C4-2B (cell line): ENCODE measurements at regions not wholly inside any gene's neighbourhood (a gene's known extent, or its start where the extent isn't known, plus 50 kb on each side); places are given as distances from the start of the nearest gene placed in this dataset.

Experiments used
- H3K27ac ChIP-seq: fragments of 450-650 bp; 2 replicates; pipeline ENCODE4 v1.5.1; 2017
- ZFX ChIP-seq: fragments of 450-650 bp; IDR thresholded peaks from 2 replicates; pipeline ENCODE4 v1.6.1; 2017
- TF ChIP-seq, protein P1 (sequence below): fragments of 450-650 bp; conservative IDR thresholded peaks from 2 replicates; pipeline ENCODE4 v1.5.1; 2017; ENCODE audit warnings: mild to moderate bottlenecking

DNA sequence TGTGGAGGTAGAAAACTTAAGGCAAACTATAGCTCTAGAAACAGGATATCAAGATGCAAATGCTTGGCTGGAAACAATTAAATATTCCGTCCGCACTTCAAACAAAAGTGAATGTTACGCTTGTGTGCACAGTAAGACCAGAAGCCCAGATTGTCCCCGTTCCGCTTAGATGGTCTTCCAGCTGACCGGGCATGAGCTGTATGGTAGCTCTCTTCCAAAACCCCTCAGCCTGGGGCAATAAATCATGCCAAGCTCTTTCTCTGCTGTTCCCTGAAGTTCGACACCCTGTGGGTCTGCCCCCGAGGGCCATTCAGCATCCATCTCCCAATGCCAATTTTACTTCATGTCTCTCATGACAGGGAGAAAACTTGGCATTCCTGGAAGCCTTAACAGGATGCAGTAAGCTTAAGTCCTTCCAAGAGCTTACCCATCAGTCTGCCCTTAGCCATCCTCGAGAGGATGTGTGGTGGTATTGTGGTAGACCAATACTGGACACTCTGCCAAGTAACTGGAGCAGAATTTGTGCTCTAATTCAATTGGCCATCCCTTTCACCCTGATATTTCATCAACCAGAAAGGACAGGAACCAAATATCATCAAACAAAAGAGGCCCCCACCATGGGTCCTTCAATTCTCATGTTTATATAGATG is 70.7 kb upstream of the RANBP6 start:
- H3K27ac ChIP-seq, result no peak overlapping the region
- TF ChIP-seq, protein P1, sequence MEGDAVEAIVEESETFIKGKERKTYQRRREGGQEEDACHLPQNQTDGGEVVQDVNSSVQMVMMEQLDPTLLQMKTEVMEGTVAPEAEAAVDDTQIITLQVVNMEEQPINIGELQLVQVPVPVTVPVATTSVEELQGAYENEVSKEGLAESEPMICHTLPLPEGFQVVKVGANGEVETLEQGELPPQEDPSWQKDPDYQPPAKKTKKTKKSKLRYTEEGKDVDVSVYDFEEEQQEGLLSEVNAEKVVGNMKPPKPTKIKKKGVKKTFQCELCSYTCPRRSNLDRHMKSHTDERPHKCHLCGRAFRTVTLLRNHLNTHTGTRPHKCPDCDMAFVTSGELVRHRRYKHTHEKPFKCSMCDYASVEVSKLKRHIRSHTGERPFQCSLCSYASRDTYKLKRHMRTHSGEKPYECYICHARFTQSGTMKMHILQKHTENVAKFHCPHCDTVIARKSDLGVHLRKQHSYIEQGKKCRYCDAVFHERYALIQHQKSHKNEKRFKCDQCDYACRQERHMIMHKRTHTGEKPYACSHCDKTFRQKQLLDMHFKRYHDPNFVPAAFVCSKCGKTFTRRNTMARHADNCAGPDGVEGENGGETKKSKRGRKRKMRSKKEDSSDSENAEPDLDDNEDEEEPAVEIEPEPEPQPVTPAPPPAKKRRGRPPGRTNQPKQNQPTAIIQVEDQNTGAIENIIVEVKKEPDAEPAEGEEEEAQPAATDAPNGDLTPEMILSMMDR, result no peak
- TF ChIP-seq ZFX, result no peak

DNA sequence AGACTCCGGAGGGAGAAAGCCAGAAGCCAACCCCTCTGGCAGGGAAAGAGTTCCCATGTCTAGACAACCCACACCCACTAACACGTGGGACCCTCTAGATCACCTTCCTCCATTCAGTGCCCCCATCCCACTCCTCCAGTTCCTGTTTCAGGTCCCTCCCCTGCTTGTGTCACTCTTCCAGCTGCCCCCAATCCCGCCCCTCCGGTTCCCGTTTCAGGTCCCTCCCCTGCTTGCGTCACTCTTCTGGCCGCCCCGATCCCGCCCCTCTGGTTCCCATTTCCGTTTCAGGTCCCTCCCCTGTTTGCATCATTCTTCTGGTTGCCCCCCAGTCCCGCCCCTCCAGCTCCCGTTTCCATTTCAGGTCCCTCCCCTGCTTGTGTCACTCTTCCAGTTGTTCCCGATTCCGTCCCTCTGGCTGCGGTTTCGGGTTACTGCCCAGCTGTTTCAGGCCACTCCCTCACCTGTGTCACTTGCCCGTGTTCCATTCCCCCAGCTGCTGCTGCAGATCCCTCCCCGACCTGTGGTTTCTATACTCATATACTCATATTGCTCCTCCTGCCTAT is 64.8 kb upstream of the RANBP6 start:
- TF ChIP-seq, protein P1, result no peak
- no peak for TF ChIP-seq ZFX
- no peak overlapping the region; the same call in 1 of the 2 replicates for H3K27ac ChIP-seq

DNA sequence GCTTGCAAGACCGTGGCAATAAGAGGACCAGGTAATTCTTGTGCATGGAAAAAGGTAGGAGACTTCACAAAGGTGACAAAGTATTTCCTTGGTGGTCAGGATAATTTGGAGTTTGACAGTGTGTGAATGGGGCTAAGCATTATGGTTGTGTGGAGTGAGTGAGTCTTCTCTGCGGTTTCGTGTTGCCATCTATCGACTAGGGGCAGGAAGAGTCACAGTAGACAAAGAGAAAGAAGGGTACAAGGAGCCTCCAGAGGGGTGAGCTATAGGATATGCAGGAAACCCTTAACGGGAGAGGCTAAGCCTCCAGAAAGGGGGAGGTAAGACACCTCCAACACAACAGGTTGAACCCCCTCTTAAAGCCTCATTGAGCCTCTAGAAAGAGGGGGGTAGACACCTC is 64.0 kb upstream of the RANBP6 start:
- H3K27ac ChIP-seq, result no peak overlapping the region
- TF ChIP-seq, protein P1, result no peak
- no peak for TF ChIP-seq ZFX

DNA sequence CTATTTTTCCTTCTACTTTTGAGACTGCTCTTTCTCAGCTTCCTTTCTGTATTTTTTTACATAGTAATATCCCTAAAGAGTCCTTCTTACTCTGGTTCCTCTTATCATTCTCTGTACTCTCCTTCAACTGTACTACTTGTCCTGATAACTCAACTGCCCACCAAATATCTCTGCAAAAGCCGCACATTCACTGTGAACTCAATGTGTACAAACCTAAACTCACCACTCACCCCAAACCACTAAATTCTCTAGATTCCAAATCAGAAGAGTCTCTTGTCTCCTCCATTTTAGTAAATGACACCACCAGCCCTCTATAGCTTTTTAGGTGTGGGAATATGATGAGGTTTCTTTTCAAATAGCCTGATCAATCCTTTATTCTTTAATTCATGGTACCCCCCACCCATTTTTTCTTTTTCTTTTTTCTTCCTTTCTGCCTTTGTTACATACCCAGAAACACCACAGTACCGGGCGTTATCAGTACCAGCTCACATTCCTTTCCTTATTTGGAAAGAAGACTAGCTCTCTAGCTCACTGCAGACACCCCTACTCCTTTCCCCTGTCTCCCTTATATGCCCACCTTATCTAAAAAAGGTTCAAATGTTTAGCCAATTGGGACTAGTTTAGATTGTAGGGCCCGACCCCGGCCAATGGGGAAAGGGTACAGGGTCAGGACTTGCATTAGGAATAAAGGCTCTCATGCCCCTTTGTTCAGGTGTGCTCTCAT is 63.1 kb upstream of the RANBP6 start:
- TF ChIP-seq, protein P1, result no peak
- no peak for TF ChIP-seq ZFX
- no peak overlapping the region for H3K27ac ChIP-seq

DNA sequence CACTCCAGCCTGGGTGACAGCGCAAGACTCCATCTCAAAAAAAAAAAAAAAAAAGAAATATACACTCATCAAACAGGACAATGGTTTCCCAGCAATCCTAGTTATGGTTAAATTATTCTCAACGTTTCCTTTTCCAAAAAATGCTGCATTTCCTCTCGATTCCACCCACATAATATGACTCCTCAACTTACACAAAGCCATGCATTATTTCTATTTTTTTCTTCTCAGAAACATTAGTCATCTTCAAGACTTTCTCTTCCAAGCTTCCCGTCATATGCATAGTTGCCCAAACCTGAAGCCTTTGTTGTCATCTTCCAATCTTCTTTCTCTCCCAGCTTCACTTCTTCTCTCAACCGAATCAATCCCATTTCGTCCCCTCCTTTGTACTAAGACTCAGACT is 61.4 kb upstream of the RANBP6 start:
- no peak overlapping the region for H3K27ac ChIP-seq
- TF ChIP-seq, protein P1, result no peak
- TF ChIP-seq ZFX, result no peak

DNA sequence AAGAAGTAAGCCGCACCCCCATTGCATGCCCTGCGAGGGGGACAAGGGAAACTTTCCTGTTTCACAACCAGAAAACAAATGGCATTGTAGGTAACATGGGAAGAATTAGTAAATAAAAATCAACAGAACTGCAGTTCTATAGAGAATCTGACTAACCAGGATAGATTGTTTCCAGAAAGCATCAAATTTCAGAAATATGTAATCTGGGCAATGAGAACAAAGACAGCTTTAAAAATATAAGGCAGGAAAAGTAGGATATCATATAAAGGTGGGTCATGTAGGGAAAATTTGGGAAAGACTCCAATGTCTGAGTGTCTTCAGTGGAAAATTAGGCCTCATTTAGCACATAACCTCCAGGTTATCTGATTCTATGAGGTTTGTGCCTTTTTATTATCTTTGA is 58.3 kb upstream of the RANBP6 start:
- no peak overlapping the region for H3K27ac ChIP-seq
- TF ChIP-seq, protein P1, result no peak
- TF ChIP-seq ZFX, result no peak

DNA sequence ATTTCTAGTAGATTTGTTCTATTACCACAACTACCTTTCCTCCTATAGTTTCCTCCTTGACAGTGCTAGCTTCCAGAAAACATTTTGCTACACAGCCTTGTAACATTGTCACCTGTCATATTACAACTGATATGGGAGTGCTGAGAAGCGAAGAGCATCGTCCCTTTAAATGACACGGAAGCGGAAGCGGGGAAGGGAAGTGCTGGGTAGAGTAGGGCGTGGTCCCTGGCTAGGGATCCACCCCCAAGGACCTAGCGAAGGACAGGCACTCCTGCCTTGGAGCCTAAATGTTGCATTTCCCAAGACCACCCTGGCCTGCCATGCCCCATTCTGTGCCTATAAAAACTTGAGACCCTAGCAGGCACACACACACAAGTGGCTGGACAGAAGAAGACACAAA is 57.4 kb upstream of the RANBP6 start:
- H3K27ac ChIP-seq, result no peak overlapping the region
- TF ChIP-seq ZFX, result no peak
- TF ChIP-seq, protein P1, result no peak
